ENCODE measurements at regions not wholly inside any gene's neighbourhood (a gene's known extent, or its start where the extent isn't known, plus 50 kb on each side); places are given as distances from the start of the nearest gene placed in this dataset.

- 54% methylated on average over 1 of the region's 1 CpG for WGBS
- Histone ChIP-seq H3K9me3 (ENCODE audit: control insufficient read depth in 4 of 4, low read length in 3 of 4) (no peaks in the 10 kb centered on the region), H3K27ac (ENCODE audit: low read depth in 1 of 2, low read length in 2 of 2) (no peak overlapping the region), H3K4me1 (ENCODE audit: control insufficient read depth in 4 of 4, insufficient read depth in 4 of 4, low read length in 3 of 4) (no peaks in the 10 kb centered on the region), H3K27me3 (ENCODE audit: control insufficient read depth in 4 of 4, insufficient read depth in 4 of 4, low read length in 3 of 4) (no peaks in the 10 kb centered on the region), H3K36me3 (ENCODE audit: control insufficient read depth in 4 of 4, insufficient read depth in 3 of 4, low read depth in 1 of 4, low read length in 3 of 4) (no peaks in the 10 kb centered on the region), H3K4me3 (ENCODE audit: low read depth in 1 of 3, low read length in 3 of 3) (no peak overlapping the region), H3K9ac (ENCODE audit: low read depth in 1 of 2, low read length in 2 of 2) (no peak overlapping the region)
- no peak for DNase-seq (ENCODE audit: low spot score)
- TF ChIP-seq GABPA (IDR thresholded peaks at IDR 0.05 in 1 of 2, conservative IDR thresholded peaks at IDR 0.05 in 1 of 2): no peak
- TF ChIP-seq SP1 (IDR thresholded peaks at IDR 0.05): no peak
- TF ChIP-seq TAF1 (conservative IDR thresholded peaks at IDR 0.05): no peak
- TF ChIP-seq JUND (IDR thresholded peaks at IDR 0.05): no peak
- TF ChIP-seq, protein P1, sequence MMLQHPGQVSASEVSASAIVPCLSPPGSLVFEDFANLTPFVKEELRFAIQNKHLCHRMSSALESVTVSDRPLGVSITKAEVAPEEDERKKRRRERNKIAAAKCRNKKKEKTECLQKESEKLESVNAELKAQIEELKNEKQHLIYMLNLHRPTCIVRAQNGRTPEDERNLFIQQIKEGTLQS (IDR thresholded peaks at IDR 0.05): no peak
- TF ChIP-seq YY1 (IDR thresholded peaks at IDR 0.05): no peak
- no peak for TF ChIP-seq REST (IDR thresholded peaks at IDR 0.05)
- TF ChIP-seq NR2F2 (IDR thresholded peaks at IDR 0.05): no peak
- no peak for TF ChIP-seq FOXA2 (IDR thresholded peaks at IDR 0.05)
- TF ChIP-seq RAD21 (IDR thresholded peaks at IDR 0.05): no peak
- TF ChIP-seq HNF4A (conservative IDR thresholded peaks at IDR 0.05): no peak
- TF ChIP-seq ZBTB33 (IDR thresholded peaks at IDR 0.05): no peak
- no peak for TF ChIP-seq RXRA (IDR thresholded peaks at IDR 0.05)
- TF ChIP-seq, protein P2, sequence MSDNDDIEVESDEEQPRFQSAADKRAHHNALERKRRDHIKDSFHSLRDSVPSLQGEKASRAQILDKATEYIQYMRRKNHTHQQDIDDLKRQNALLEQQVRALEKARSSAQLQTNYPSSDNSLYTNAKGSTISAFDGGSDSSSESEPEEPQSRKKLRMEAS (IDR thresholded peaks at IDR 0.05): no peak
These were observed 192.1 kb upstream of the RGMB start for GRCh38 chr5:98581112-98581997.

DNA sequence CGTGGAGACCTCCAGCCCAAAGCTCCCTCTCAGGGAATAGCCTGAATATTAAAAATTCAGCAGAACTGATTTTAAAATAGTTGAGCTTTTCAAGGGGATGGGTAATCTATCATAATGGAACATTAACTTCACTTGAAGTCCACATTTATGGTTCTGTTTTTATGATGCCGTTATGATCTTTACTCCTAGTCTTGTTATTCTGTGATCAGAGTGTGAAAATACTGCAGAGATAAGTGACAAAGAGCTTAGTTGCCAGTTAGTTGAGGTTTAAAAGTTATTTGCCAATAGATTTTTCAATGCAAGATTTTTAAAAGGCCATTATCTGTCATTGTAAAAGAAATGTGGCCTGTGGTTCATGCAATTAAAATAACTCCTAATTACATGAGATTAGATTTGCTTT, 189.9 kb upstream of the RGMB start:
- Histone ChIP-seq H3K9ac (ENCODE audit: low read depth in 1 of 2, low read length in 2 of 2) (no peak overlapping the region), H3K36me3 (ENCODE audit: control insufficient read depth in 4 of 4, insufficient read depth in 3 of 4, low read depth in 1 of 4, low read length in 3 of 4) (no peaks in the 10 kb centered on the region), H3K27ac (ENCODE audit: low read depth in 1 of 2, low read length in 2 of 2) (no peak overlapping the region), H3K9me3 (ENCODE audit: control insufficient read depth in 4 of 4, low read length in 3 of 4) (no peaks in the 10 kb centered on the region), H3K27me3 (ENCODE audit: control insufficient read depth in 4 of 4, insufficient read depth in 4 of 4, low read length in 3 of 4) (no peaks in the 10 kb centered on the region), H3K4me3 (ENCODE audit: low read depth in 1 of 3, low read length in 3 of 3) (no peak overlapping the region), H3K4me1 (ENCODE audit: control insufficient read depth in 4 of 4, insufficient read depth in 4 of 4, low read length in 3 of 4) (no peaks in the 10 kb centered on the region)
- TF ChIP-seq NR2F2 (IDR thresholded peaks at IDR 0.05) (no peak), YY1 (IDR thresholded peaks at IDR 0.05) (no peak), RAD21 (IDR thresholded peaks at IDR 0.05) (no peak), FOXA1 (IDR thresholded peaks at IDR 0.05) (no peak), HNF4A (conservative IDR thresholded peaks at IDR 0.05) (no peak), REST (IDR thresholded peaks at IDR 0.05) (no peak), JUND (IDR thresholded peaks at IDR 0.05) (no peak), ZBTB33 (IDR thresholded peaks at IDR 0.05) (no peak), GABPA (IDR thresholded peaks at IDR 0.05 in 1 of 2, conservative IDR thresholded peaks at IDR 0.05 in 1 of 2) (no peak), SP1 (IDR thresholded peaks at IDR 0.05) (no peak)
- TF ChIP-seq, protein P2 (IDR thresholded peaks at IDR 0.05): no peak
- 72% methylated on average over 2 of the region's 2 CpGs for WGBS
- DNase-seq (ENCODE audit: low spot score): no peak

Measured in liver (tissue), 7 donors.